ENCODE measurements at regions not wholly inside any gene's neighbourhood (a gene's known extent, or its start where the extent isn't known, plus 50 kb on each side); places are given as distances from the start of the nearest gene placed in this dataset.

- DNase-seq: no peak
These were observed 87.4 kb upstream of the CD180 start for GRCh38 chr5:67283988-67284487.

DNA sequence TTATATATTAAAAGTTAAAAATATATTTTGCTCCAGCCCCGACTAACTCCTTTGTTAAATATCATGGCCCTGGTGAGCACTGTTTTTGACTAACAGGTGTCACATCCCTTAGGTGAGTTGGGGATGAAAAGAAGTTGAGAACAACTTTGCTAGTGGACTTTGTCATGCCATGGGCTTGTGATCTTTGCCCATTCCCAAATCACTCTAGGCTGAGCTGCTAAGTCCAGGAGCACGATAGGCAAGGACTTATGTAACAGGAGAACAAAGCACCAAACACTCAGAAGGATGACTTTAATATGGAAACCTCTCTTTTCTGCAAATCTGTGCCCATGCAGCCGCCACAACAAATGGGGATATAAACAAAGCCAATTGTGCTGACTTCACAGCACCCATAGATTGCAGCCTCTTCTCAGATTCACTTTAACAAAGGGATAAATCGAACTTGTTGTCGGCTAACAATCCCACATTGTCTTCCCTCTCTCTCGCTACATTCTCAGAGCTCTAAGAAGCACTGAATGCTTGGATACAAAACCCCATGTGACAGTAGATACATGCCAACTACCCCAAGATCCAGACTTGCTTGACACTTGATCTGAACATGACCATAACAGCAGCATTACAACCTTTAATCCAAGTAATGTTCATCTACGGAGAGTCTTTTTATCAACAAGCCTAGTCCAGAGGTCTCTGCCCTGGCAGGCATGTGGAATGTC, 86.8 kb upstream of the CD180 start:
- no peak for DNase-seq

DNA sequence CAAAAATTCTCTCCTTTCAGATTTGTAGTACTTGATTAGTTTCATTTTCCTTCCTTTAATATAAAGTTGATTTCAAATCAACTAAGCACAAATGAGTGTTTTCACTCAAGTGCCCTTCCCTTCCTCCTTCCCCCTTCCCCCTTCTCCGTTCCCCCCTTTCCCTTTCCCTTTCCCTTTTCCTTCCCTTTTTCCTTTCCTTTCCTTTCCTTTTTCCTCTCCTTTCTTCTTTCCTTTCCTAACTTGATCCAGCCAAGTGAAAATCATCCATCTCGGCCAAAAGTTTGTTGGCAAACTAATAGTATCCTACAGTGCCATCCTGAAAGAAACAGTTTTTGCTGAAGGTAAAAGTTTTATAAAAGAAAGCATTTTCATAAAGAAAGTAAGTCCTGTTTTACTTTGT, 85.3 kb upstream of the CD180 start:
- DNase-seq: no peak

DNA sequence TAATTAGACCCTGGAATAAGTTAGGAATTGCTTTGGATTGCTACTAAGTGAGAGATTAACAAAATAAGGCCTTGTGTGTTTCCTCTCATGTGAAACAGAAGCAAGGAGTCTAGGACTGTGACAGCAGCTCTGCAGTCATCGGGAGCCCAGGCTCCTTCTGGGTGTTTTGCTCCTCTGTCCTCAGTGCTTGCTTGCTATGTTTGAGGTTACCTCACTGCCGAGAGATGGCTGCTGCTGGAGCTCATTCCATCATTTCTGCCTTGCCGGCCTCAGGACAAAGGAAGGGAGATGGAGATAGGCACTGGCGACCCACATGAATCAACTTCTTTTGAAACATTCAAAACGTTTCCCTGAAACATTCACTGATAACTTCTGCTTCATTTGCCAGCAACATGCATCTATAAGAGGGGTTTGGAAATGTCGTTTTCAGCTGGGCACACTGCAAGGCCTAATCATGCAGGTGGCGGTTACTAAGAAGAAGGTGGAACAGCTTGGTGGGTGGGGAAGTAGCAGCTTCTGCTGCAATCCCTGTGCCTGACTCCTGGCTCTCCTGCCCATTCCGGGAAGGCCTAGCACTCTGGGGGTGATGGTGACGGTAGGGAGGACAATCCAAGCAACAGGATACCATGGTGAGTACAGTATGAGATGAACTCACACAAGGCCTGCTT, 77.2 kb upstream of the CD180 start:
- no peak for DNase-seq

- no peak for DNase-seq
These were observed 76.0 kb upstream of the CD180 start for GRCh38 chr5:67272453-67273130.

DNA sequence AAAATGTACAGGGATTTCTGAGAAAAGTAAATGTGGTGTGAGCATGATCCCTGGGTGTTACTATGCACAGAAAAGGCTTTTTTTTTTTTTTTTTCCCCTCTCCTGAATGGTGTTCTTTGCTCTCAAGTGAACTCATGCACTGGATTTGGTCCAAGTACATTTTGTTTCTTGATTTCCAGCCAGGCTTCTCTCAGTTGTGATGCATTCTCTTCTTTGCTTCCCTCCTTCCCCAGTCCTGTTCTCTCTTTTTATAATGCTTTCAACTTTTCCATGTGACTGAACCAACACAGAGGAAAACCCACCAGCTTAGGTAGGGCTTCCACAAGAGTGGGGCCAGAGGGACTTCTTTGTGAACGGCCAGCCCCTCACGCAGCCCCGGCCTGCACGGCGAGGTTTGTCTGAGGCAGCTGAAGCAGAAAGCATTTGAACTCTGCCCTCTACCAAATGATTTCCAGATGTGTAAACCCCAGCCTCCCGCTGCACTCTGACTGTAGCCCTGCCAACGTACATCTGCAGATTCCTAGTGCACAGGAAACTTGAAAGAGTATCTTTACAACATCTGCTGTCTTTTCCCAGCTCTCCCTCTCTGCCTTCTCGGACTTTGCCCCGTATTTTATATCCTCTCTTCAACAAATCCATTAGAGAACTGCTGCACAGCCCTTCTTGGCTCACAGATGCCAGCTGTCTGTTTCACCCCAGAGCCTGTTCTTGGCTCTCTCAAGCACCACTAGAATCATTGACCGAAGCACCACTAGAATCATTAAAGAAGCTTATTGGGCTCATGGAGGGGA, 71.8 kb upstream of the CD180 start:
- DNase-seq: peak; percentile 77

DNA sequence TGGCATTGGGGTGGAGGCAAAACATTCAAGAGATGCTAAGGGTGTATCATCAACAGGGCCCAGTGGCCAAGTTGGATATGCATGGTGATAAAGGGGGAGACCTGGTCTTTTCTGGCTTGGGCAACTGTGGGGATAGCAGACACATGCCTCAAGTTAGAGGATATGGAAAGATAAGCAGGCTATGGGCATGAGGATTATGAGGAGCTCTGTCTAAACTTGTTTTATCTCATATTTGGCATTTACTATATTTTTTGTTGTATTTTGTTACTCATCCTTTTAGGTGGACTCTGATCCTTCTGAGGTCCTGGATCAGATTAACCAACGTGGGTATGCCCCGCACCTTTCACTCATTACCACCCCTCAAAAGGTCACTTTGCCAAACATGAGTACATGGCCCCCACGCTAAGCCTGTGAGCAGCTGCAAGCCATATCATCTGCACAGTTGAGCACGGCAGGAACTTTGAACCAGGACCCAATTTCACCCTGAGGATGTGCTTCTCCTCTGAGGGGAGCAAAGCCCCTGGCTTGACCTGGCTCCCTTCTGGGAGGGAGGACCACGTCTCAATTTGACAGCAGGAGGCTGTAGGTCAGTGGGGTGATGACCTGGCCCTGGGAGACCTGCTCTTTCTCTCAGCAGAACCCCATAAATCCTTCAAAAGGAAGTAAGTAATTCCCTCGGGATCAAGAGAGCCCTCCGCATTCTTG, 71.1 kb upstream of the CD180 start:
- no peak for DNase-seq

DNA sequence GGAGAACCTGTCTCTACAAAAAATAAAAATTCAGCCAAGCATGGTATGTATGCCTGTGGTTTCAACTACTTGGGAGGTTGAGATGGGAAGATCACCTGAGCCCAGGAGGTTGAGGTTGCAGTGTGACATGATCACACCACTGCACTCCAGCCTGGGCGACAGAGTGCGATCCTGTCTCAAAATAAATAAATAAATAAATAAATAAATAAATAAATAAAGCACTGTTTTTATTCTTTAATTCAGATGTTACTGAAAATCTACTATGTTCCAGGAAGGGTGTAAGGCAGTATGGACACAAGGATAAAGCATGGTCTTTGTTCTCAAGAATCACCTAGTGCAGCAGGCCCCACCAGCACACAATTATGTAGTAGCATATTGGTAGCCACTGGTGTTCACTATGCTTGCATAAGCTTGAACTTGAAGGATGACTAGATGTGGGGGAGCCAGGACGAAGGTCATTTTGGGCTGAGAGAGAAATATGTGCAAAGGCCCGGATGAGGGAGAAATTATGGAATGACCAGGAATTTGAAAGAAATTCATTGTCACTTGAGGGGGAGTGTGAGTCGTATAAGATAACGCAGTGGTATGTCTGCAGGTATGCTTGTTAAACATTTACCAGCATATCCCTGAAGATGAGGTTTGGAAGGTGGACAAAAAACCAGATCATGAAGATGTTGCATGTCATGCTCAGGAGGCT, 70.2 kb upstream of the CD180 start:
- no peak for DNase-seq

- no peak for DNase-seq
These were observed 69.4 kb upstream of the CD180 start for GRCh38 chr5:67265951-67266350.

- DNase-seq: no peak
These were observed 67.2 kb upstream of the CD180 start for GRCh38 chr5:67263656-67264408.

GRCh38 chr5:67262956-67263355, 66.4 kb upstream of the CD180 start:
- DNase-seq: no peak

- DNase-seq: no peak
These were observed 65.6 kb upstream of the CD180 start for GRCh38 chr5:67262206-67262605.

DNA sequence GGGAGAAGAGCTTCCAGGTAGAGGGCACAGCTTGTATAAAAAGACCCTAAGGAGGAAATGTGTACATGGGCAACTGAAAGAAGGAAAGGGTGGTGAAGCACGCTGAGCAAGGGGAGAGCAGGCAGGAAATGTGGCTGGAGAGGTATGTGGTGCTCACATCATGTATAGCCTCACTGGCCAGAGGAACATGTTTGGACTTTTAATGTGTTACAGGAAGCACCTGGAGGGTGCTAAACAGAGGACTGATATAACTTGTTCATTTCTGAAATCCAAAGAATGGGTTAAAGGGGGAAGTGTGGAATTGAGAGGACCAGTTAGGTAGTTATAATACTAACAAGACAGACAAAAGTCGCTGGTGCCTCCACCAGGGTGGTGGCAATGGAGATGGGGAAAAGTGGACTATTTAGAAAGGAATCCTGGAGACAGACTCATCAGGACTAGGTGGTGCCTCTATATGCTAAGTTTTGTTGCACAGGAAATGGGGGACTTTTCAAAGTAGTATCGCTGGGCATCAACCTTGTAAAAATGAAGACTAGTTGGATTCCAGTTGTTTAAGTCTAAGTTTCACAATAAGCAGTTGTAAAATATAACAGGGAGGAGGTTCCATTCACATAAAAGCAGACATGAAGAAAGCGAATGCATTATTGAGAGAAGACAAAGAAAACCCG, 63.1 kb upstream of the CD180 start:
- DNase-seq: no peak

GRCh38 chr5:67257500-67257899, 60.9 kb upstream of the CD180 start:
- DNase-seq: peak; percentile 27

DNA sequence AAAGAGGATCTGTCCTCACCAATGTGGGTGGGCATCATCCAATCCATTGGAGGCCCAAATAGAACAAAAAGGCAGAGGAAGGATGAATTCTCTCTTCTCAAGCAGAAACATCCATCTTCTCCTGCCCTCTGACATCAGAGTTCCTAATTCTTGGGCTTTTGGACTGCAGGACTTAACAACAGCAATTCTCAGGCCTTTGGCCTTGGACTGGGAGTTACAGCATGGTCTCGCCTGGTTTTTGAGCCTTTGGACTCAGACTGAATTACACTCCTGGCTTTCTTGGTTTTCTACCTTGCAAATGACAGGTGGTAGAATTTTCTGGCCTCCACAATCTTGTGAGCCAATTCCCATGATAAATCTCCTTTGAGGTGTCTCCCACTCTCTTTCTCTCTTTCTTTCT, 60.5 kb upstream of the CD180 start:
- no peak for DNase-seq

DNA sequence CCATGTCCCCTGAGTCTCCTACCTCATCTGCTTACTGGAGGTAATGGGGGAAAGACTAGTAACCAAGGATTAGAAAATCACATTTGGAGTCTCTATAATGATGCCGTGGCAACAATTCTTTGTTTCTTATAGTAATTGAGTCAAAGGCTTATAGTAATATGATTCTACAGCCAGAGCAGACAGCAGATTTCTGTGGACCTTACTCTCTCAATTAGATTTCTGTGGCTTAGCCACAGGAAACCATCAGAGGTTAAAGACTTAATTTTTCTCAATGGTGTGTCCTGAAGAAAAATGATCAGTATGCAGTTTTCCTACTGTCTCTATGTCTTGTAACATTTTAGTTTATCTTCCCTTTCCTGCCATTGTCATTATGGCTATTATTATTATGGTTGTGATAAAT, 59.3 kb upstream of the CD180 start:
- no peak for DNase-seq

DNA sequence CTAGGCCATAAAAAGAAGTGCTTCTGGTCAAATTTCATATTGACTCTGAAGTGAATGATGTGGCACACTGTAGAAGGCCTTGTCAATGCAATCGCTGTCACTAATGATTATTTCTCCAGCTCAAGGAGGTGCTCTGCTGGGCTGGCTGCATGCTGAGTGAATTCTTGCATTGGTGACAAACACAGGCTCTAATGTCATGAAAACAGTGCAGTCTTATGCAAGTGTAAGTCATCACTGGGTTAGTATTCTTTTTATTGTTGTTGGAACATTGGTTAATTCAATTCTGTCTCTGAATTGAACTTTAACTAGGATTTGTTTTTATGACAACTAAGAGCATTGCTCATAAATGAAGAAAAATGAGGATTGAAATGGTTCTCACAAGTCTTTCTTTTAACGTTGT, 57.3 kb upstream of the CD180 start:
- DNase-seq: no peak

DNA sequence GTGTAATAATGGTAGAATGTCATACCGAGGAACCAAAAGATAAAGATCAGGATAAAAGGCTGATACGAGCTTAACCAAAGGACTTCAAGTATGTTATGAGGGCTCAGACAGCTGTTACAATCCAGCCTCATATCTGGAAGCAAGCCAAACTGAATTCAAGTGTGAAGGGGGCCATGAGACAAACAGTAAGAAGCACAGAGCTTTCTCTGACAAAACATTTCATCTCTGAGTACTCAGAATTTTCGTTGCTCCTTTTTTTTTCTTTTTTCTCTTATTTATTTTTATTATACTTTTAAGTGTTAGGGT, 52.9 kb upstream of the CD180 start:
- peak; percentile 10 for DNase-seq

DNA sequence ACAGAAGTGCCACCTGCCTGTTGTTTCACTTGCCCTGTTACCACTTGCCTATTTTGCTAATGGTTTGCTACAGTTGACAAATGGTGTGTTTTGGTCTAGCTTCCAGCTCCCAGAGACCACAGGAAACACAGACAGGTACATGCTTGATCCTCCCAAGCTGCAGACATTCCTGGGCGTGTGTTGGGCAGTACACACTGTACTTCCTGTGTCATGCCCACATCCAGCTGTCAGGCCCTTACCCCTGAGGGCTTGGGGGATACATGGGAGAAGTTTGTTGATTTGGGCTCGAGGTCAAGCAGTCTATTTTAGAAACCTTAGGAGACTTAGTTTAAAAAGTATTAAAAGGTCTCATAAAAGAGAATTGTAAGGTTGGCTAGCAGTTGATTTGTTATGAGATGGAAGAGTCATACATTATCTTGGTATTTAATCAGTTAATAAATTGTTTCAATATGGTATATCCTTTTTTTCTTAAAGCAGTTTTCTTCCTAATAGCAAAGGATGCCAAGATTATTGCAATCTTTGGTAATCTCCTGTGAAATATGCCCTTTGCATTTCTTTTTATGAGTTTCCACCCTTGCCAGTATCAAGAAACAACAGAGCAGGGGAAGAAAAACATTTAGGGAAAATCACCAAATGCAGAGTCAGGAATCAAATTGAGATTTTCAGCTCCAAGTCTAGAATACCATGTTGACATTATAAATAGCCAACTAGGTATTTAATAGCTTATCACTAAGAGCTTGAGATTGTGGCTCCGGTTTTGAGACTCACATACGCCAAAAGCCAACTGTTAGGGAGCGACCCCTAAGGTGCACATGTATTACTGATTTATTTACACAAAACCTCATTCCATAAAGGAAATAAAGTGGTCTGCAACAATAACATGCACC, 52.3 kb upstream of the CD180 start:
- DNase-seq: no peak

All from DMS53 (cell line).